Glutamatergic neuron (in vitro differentiated cells): ENCODE measurements at regions not wholly inside any gene's neighbourhood (a gene's known extent, or its start where the extent isn't known, plus 50 kb on each side); places are given as distances from the start of the nearest gene placed in this dataset.
"Not testable (repeated sequence)": the region's sequence is repeated elsewhere in the genome, so short reads cannot be mapped to it uniquely, and the experiment has no call there.

ENCODE experiments used
- DNase-seq: peaks from one replicate; pipeline ENCODE4 v3.0.0; 2022
- H3K27ac Mint-ChIP-seq: one replicate; pipeline ENCODE4 v1.8.0; 2020; ENCODE audit warnings: mild to moderate bottlenecking, mixed read lengths, inconsistent platforms; ENCODE audit not compliant: unreplicated experiment
- H3K27me3 Mint-ChIP-seq: one replicate; pipeline ENCODE4 v1.8.0; 2020; ENCODE audit warnings: mild to moderate bottlenecking, moderate library complexity, mixed read lengths, inconsistent platforms; ENCODE audit not compliant: unreplicated experiment
- H3K36me3 Mint-ChIP-seq: one replicate; pipeline ENCODE4 v1.8.0; 2020; ENCODE audit warnings: mild to moderate bottlenecking, mixed read lengths, inconsistent platforms; ENCODE audit not compliant: unreplicated experiment
- H3K4me1 Mint-ChIP-seq: one replicate; pipeline ENCODE4 v1.8.0; 2020; ENCODE audit warnings: mild to moderate bottlenecking, low read depth, mixed read lengths, inconsistent platforms; ENCODE audit not compliant: unreplicated experiment
- H3K4me3 Mint-ChIP-seq: one replicate; pipeline ENCODE4 v1.8.0; 2020; ENCODE audit warnings: mild to moderate bottlenecking, mixed read lengths, inconsistent platforms; ENCODE audit not compliant: unreplicated experiment
- H3K9me3 Mint-ChIP-seq: one replicate; pipeline ENCODE4 v1.8.0; 2020; ENCODE audit warnings: mild to moderate bottlenecking, moderate library complexity, mixed read lengths, inconsistent platforms; ENCODE audit not compliant: unreplicated experiment

DNA sequence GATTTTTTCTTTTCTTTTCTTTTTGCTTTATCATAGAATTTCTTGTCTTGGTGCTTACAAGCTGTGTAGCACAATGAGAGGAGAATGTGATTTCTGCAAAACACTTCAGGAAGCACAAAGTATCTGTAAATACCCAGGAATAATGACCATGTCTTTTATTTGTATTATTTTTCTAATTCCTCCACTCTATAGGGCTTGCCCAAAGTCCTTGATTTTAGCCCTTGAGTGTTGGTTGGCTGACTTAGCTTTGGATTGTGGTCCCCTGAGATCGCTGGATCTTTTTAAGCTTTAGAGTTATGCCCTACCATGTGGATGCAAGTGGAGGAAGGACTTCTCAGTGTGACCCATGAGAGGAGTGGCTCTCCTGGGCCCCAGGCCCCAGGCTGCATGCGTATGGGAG, 52.2 kb downstream of the HOXC4 start:
- H3K4me3 Mint-ChIP-seq = peak overlapping the region; percentile 36
- H3K27ac Mint-ChIP-seq, DNase-seq, H3K36me3 Mint-ChIP-seq, H3K9me3 Mint-ChIP-seq: not testable (repeated sequence)
- H3K27me3 Mint-ChIP-seq = peaks cover 25% of the 10 kb centered on the region
- peaks cover 13% of the 10 kb centered on the region for H3K4me1 Mint-ChIP-seq

DNA sequence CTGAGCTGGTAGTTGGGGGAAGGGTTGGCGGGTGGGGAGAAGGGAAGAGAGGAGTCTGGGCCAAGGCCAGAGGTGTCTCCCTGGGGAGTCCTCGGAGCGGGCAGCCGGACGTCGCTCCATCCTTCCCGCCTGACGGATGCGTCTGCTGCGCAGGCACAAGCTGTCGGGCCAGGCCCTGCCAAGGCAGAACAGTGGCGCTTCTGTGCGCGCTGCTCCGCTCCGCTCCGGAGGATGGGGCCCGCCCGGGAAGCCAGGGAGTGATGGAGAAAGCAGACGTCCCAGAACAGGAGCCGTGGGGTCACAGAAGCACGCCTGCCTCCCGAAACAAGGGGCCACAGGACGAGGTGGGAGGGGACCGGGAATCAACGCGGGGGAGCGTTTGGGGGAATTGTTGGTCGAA, 52.6 kb downstream of the HOXC4 start:
- H3K9me3 Mint-ChIP-seq, H3K36me3 Mint-ChIP-seq, H3K27ac Mint-ChIP-seq: not testable (repeated sequence)
- peaks cover 25% of the 10 kb centered on the region for H3K27me3 Mint-ChIP-seq
- peak overlapping the region; percentile 83 for H3K4me3 Mint-ChIP-seq
- DNase-seq = peak; percentile 60
- H3K4me1 Mint-ChIP-seq = peaks cover 13% of the 10 kb centered on the region

DNA sequence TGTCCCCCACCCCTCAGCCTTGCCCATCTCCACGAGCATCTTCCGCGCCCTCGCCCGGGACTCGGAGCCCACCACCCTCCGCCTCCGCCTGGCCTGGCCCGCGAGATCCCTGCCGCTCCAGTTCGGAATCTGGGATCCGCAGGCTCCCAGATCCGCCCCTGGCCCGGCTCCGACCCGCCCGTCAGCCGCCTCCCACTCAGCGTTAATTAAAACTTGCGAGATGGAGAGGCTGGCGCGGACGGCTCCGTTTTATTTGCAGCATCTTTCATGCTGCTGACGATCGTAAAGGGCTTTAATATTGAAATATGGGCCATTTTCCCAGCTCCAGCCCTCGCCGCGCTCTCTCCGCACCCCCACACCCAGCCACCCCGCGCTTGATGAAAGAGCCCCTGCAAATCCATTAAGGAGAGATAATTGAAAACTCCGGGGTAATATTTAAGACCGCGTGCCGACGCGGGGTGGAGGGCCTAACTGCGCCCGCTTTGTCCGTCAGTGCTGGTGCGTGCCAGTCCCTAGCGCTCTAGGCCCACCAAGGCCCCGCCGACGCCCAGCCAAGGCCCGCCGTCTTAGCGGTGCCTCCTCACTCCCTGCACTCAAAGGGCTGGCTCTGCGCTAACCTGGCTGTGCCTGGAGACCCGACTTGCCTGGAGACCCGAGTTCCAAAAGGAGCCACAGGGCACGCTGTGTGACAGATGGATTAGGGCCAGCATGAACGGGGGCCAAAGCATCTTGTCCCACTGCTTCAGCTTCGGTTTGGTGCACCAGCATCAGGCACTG, 53.4 kb downstream of the HOXC4 start:
- not testable (repeated sequence) for H3K36me3 Mint-ChIP-seq, H3K27ac Mint-ChIP-seq, H3K9me3 Mint-ChIP-seq
- Mint-ChIP-seq H3K27me3 (peaks cover 26% of the 10 kb centered on the region), H3K4me1 (peaks cover 13% of the 10 kb centered on the region), H3K4me3 (peak overlapping the region; percentile 83)
- DNase-seq = peak; percentile 34

DNA sequence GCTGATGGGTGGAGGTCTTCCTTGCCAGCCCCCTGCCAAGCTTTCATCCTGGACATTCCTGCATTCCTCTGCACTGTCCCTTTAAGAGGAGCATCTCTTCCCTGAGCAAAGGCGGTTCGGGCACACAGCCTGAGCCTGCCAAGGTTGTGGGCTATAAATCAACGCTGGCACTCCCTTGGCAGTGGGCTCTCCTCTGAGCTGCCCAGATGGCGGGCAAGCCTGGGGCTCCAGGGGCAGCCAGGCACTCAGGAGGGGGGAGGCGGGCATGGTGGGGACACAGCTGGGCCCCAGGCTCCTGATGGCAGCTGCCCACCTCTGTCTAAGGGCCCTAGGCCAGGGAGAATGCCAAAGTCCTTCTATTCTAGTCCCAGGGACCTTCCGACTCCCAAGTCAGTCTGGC, 58.7 kb downstream of the HOXC4 start:
- H3K27me3 Mint-ChIP-seq = peaks cover 14% of the 10 kb centered on the region
- not testable (repeated sequence) for DNase-seq

DNA sequence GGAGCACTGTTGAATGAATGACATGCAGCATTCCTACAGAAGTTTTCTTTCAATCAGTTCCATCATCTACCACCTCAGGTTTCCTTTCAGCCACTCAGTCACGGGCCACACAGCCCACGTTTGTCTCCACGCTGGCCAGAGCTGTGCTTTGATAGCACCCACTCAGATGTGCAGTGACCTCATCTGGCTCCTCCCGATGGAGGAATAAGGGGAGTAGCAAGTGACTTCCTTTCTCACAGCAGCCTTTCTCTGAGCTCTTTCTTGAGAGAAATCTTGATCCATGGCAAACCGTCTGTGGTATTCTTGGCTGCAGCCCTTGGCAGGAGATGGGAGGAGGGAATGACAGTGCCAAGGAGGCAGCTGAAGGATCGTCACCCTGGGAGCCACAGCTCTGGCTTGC, 62.4 kb downstream of the HOXC4 start:
- DNase-seq, H3K36me3 Mint-ChIP-seq, H3K27ac Mint-ChIP-seq, H3K4me1 Mint-ChIP-seq, H3K4me3 Mint-ChIP-seq, H3K9me3 Mint-ChIP-seq: not testable (repeated sequence)
- H3K27me3 Mint-ChIP-seq = peaks cover 15% of the 10 kb centered on the region

More for the DNA sequence above, 58.7 kb downstream of the HOXC4 start:
- not testable (repeated sequence) for H3K4me1 Mint-ChIP-seq, H3K27ac Mint-ChIP-seq, H3K36me3 Mint-ChIP-seq, H3K9me3 Mint-ChIP-seq, H3K4me3 Mint-ChIP-seq

DNA sequence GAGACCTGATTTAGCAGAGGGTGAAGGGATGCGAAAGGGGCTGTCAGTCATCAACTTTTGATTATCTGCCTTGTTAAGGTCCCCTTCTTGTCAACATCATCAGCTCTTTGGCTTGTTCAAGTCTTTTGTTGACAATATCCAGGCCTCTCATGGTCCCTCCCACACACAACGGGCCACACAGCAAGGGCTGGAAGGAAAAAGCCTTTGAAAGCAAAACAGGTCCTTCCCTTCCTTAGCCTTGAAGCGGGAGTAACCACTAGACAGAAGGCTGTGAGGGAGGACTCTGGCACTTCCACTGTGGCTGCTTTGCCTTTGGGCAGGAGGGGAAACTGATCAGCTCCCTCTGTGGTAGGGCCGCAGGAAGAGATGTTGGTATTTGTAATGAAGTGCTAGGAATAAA, 63.8 kb downstream of the HOXC4 start:
- peaks cover 19% of the 10 kb centered on the region for H3K27me3 Mint-ChIP-seq
- not testable (repeated sequence) for H3K4me1 Mint-ChIP-seq, H3K36me3 Mint-ChIP-seq, H3K27ac Mint-ChIP-seq, H3K9me3 Mint-ChIP-seq, DNase-seq, H3K4me3 Mint-ChIP-seq

DNA sequence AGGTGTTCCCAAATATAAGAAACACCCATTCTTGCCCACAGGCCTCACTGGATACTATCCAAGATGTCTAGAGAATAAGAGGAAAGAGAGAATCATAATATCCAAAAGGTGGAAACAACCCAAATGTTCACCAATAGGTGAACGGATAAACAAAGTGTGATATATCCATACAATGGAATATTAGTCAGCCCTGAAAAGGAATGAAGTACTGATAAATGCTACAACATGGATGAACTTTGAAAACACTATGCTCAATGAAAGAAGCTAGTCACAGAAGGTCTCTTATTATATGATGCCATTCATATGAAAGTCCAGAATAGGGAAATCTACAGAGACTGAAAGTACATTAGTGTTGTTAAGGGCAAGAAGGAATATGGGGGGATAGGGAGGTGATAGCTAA, 65.4 kb downstream of the HOXC4 start:
- H3K36me3 Mint-ChIP-seq, H3K9me3 Mint-ChIP-seq, H3K27ac Mint-ChIP-seq, H3K4me1 Mint-ChIP-seq, DNase-seq, H3K4me3 Mint-ChIP-seq: not testable (repeated sequence)
- peaks cover 24% of the 10 kb centered on the region for H3K27me3 Mint-ChIP-seq

DNA sequence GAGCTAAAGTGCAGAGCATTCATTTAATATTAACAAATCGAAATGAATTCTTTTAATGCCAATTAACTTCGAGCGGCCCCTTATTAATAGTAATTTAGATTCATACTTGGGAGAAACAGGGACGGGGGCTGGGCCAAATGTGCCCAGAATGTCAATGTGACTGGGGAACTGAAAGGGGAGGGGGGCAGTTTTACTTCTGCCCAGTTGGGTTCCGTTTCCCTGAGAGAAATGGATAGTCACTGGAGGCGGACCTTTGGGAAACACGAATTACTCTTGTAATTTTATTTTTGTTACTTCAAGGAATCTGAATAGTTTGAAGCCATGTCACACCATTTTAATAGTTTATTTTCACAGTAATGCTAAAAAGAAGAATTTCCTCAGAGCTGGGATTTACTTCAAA, 64.8 kb downstream of the SMUG1 start:
- not testable (repeated sequence) for H3K4me3 Mint-ChIP-seq, DNase-seq, H3K36me3 Mint-ChIP-seq, H3K9me3 Mint-ChIP-seq, H3K27ac Mint-ChIP-seq, H3K4me1 Mint-ChIP-seq
- H3K27me3 Mint-ChIP-seq = peaks cover 34% of the 10 kb centered on the region

DNA sequence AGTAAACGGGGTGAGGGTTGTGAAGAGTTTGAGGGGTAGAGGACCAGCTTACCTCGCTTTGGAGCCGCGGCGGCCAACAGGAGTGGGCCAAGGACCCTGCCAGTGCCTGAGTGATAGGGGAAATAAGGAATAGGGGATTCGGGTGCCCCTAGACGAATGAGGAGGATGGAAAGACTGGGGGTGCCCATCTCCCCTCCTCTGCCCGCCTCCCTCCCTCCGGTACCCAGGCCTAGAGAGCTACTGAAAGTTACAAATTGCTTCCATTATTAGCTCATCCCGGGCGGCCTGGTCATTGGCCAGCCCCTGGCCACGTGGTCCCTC, 63.1 kb downstream of the SMUG1 start:
- H3K36me3 Mint-ChIP-seq, H3K4me1 Mint-ChIP-seq, H3K9me3 Mint-ChIP-seq, DNase-seq: not testable (repeated sequence)
- H3K27me3 Mint-ChIP-seq = peaks cover 35% of the 10 kb centered on the region
- H3K4me3 Mint-ChIP-seq = peak overlapping the region; percentile 83
- H3K27ac Mint-ChIP-seq = peak overlapping the region; percentile 40
